GM21423 (cell line): ENCODE measurements at regions not wholly inside any gene's neighbourhood (a gene's known extent, or its start where the extent isn't known, plus 50 kb on each side); places are given as distances from the start of the nearest gene placed in this dataset.
"Not testable (repeated sequence)": the region's sequence is repeated elsewhere in the genome, so short reads cannot be mapped to it uniquely, and the experiment has no call there.

ENCODE experiments used
- ATAC-seq: cut with Tn5 transposase; IDR thresholded peaks from one replicate; pipeline ENCODE4 v1.9.1; 2021; ENCODE audit warnings: mild to moderate bottlenecking, moderate library complexity; ENCODE audit not compliant: unreplicated experiment

DNA sequence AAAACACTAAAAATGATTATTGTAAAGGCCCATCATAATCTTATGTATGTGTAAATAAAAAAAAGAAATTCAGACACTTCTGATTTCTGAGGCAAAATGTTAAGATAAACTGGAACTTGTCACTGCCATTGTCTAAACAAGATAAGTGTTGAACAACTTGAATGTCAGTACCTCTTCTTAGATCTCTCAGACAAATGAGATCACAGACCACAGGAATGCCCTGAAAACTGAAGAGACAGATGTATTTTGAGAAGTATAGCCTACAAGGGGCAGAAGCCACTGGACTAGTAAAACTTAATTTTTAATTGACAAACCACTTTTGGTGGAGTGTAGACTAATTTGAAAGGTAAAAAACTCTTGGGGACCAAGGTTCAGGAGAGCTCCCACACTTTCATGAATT lies 375.5 kb upstream of the SLITRK5 start:
- ATAC-seq, result no peak

GRCh38 chr13:87302034-87302433 lies 369.1 kb upstream of the SLITRK5 start:
- ATAC-seq, result no peak

DNA sequence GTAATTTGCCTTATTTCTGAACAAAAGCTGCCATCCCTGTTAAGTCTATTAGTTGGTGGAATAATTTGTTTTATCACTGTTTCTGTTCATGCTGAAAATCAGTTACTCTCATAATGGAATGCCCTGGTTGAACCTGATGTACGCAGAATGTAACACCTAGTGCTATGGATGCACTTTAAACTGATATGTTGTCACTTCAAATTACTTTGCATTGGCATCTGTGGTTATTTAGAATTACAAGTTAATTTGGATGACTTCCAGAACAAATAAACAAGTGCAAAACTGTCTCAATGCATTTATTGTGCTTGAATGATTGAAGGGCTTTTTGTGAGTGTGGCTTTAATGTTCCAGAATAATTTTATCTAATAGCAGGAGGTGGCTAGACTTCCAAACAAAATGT lies 368.2 kb upstream of the SLITRK5 start:
- no peak for ATAC-seq

DNA sequence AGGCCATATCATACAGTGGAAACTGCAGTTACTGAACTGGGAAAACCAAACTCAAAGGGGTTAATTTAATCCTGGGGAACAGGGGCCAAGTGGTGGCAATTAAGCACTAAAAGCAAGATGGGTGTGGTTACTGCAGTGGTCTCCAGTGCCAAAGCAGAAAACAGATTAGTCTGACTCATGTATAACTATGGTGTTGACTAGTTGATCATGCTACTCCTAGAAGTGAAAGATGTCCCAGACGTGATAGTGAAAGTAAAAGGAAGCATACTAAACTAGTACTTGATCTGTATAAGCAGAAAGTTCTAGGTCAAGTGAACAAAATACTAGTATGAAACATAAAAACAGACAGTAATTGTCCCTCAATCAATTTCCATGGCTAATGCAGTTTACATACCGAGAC lies 360.0 kb upstream of the SLITRK5 start:
- ATAC-seq, result no peak

DNA sequence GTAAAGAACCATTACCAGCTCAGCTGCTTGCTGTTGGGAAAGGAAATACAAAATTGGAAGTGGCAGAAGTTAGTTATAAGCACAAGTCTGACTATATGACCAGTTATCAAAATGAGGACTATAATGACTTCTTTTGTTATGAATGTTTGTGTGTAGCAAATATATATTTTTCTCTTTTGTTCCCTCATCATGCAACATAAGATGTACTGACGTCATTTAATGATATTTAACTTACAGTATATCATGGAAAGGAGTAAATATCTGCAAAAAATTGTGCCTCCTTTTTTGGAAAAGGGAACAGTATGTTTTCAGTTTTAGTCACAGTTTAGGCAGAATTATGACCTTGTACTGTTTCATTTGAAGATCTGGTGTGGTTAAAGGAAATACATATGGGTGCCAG lies 356.3 kb upstream of the SLITRK5 start:
- ATAC-seq, result no peak

- no peak for ATAC-seq
Measured at GRCh38 chr13:87322386-87322785, 348.8 kb upstream of the SLITRK5 start.

DNA sequence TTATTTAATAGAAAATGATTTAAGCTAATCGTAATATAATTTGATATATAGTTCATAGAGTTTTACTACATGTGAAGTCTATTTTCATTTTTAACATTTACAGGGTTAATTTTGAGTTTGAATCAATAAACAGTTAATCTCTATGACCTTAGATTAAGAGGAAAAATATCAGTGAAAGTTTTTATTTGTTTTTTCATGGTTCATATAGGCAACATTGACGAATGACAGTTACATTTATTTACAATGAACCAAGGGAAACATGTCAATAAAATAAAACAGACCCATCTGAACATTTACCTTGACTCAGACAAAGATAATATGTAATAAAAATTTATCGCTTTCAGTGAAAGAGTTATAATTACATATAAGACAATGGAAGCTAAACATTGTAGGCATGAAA lies 346.6 kb upstream of the SLITRK5 start:
- ATAC-seq, result no peak

DNA sequence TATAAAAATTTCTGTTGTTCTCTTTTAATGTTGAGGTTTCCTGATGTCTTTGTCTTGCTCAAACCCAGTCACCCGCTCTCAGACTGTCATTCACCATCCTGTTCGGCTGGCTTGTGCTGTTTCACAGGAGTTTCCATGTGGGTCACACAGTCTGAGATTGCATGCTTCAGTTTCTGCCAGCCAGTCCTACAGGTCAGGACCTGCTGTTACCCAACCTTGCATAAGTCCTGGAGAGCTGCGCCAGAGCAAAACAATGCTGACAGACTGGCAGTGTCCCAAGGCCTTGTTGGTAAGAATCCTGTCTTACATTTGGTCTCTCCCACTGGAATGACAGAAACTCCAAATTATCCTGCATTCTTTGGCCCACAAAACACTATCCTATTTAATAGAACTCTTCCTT lies 340.0 kb upstream of the SLITRK5 start:
- ATAC-seq, result no peak

DNA sequence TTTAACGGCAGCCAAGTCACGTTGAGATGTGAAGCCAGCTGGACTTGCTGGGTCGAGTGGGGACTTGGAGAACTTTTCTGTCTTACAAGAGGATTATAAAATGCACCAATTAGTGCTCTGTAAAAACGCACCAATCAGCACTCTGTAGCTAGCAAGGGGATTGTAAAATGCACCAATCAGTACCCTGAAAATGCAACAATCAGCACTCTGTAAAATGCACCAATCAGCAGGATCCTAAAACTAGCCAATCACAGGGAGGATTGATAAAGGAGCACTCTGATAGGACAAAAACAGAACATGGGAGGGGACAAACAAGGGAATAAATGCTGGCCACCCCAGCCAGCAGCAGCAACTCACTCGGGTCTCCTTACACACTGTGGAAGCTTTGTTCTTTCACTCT lies 337.6 kb upstream of the SLITRK5 start:
- ATAC-seq, result no peak

- no peak for ATAC-seq
Measured at GRCh38 chr13:87334176-87334575, 337.0 kb upstream of the SLITRK5 start.

GRCh38 chr13:87336346-87336889 lies 334.8 kb upstream of the SLITRK5 start:
- ATAC-seq, result not testable (repeated sequence)

GRCh38 chr13:87344176-87344575 lies 327.0 kb upstream of the SLITRK5 start:
- ATAC-seq, result no peak

DNA sequence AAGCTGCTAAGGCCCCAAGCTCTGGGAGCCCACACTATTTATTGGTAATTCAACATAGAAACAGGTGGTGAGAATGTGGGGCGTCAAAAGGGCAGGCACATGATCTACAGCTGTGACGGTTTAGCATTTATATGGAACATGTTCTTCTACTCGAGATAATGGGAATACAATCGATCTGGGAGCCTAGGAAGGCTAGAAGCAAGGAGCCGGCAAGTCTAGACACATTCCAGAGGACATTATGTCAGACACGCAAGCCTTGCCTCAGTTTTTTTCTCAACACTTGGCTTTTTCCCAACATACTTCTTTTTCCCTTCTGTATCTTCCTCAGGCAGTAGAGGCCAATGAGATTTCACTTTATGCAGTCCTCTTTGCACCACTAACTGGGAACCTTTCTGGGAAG lies 315.7 kb upstream of the SLITRK5 start:
- ATAC-seq, result no peak

GRCh38 chr13:87356314-87356713 lies 314.9 kb upstream of the SLITRK5 start:
- ATAC-seq, result no peak

DNA sequence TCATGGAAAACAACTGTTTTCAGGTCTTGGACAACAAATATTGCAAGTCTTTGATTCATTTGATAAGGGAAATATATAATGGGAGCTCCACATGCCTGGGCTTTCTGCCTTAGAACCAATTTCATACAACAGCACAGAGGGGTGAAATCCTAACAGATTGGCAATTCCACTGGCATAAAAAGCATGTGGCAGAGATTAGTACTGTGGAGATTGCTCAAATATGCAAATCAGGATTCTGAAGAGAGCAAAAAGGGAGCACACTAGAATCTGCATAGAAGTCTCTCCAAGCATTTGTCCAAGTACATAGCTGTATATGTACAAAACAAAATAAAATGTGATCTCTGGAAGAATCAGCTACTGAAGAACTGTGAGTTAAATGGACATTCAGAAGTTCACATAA lies 312.9 kb upstream of the SLITRK5 start:
- ATAC-seq, result no peak

DNA sequence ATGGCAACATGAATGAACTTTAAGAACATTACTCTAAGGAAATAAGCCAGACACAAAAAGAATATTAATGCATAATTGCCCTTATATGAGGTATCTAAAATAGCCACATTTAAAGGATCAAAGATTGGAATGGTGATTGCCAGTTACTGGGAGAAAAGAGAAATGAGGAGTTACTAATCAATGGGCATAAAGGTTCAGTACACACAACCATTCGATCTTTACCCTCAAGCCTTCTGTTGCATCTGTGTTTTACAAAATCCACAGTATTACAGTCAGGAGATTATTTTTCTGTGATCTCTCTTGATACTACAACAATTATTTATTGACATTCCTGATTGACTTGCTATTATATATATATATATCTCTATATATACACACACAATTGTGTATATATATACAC lies 310.0 kb upstream of the SLITRK5 start:
- ATAC-seq, result no peak

DNA sequence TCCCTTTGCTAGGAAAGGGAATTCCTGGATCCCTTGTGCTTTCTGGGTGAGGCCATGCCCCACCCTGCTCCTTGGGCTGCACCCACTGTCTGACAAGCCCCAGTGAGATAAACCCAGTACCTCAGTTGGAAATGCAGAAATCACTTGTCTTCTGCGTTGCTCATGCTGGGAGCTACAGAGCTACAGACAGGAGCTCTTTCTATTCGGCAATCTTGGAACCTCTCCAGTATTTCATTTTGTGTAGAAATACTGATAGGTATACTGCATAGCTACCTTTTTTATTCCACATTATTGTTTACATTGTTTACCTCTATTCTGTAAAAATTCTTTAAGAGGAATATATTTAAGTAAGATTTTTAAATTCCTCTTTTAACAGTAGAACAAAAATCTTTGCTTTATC lies 302.5 kb upstream of the SLITRK5 start:
- no peak for ATAC-seq

DNA sequence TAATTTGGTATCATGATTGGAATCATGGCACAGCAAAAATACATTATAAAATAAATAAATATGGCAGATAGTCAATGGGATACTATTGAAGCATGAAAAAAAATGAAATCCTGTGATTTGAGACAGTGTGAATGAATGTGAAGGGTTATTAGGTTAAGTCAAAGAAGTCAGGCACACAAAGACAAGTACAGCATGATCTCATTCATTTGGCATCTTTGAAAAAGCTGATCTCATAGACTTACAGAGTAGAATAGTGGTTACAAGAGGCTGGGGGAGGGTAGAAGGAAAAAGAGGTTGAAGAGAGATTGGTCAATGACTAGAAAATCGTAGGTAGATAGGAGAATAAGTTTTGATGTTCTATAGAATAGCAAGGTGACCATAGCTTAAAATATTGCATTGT lies 295.1 kb upstream of the SLITRK5 start:
- ATAC-seq, result no peak

- no peak for ATAC-seq
Measured at GRCh38 chr13:87384099-87384498, 287.1 kb upstream of the SLITRK5 start.

GRCh38 chr13:87393358-87393757 lies 277.8 kb upstream of the SLITRK5 start:
- no peak for ATAC-seq

DNA sequence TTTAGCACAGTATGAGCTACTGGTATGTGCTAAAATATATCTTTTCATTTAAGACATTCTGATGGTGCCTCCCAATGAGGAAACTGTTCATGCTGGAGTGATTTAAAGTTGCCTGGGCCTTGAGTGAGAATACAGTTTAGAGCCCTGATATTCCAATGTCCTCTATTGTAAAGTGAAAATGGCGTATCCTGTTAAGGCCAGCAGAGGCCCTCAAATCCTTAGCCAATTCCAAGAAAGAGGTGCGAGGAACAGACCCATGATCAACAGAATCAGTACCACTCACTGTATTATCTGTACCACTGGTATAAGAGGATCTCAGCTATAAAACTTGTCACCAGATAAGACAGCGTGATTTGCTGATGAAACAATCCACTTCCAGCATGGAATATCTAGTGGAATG lies 273.1 kb upstream of the SLITRK5 start:
- no peak for ATAC-seq

DNA sequence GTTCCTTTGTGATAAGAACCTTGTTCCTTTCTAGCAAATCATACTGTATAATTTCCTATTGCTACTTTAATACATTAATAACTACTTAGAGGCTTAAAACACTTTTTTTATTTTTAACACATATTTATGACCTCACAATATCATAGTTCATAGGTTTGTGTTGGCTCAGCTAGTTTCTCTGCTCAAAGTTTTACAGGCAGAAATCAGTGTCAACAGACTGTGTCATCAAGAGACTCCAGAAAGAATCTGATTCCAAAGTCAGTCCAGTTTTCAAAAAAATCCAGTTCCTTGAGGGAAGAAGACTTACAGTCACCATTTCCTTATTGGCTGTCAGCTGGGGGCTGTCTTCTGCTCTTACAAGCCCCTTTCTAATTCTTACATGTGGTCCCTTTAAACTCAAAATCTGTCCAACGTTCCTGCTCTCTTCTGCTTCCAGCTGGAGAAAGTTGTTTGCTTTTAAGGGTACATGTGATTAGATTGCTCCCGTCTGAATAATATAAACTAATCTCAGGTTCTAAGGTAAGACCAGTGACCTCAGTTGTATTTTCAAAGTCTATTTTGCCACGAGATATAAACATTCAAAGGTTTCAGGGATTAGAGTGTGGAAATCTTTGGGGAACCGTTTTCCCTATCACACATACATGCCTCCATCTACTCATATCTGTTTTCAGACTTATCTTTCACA lies 267.3 kb upstream of the SLITRK5 start:
- no peak for ATAC-seq

- no peak for ATAC-seq
Measured at GRCh38 chr13:87426742-87427141, 244.4 kb upstream of the SLITRK5 start.
